NB4 (cell line): ENCODE measurements at regions not wholly inside any gene's neighbourhood (a gene's known extent, or its start where the extent isn't known, plus 50 kb on each side); places are given as distances from the start of the nearest gene placed in this dataset.
"Not testable (repeated sequence)": the region's sequence is repeated elsewhere in the genome, so short reads cannot be mapped to it uniquely, and the experiment has no call there.

Source experiments
- MYC ChIP-seq: IDR thresholded peaks from 2 replicates; pipeline ENCODE4 v1.6.1; 2011; ENCODE audit warnings: low read depth, low read length
- POLR2A ChIP-seq: IDR thresholded peaks from 2 replicates; pipeline ENCODE4 v1.6.1; 2011; ENCODE audit warnings: mild to moderate bottlenecking; ENCODE audit not compliant: insufficient read length; ENCODE audit errors: extremely low read depth
- TF ChIP-seq, protein P1 (sequence below): IDR thresholded peaks from one replicate; pipeline ENCODE4 v1.5.1; 2012; ENCODE audit warnings: low read depth, low read length
- TF ChIP-seq, protein P2 (sequence below): IDR thresholded peaks from 2 replicates; pipeline ENCODE4 v1.6.1; 2011; ENCODE audit warnings: low read depth, low read length

GRCh38 chr15:99784800-99785199 lies 51.6 kb upstream of the LYSMD4 start:
- TF ChIP-seq, protein P1, sequence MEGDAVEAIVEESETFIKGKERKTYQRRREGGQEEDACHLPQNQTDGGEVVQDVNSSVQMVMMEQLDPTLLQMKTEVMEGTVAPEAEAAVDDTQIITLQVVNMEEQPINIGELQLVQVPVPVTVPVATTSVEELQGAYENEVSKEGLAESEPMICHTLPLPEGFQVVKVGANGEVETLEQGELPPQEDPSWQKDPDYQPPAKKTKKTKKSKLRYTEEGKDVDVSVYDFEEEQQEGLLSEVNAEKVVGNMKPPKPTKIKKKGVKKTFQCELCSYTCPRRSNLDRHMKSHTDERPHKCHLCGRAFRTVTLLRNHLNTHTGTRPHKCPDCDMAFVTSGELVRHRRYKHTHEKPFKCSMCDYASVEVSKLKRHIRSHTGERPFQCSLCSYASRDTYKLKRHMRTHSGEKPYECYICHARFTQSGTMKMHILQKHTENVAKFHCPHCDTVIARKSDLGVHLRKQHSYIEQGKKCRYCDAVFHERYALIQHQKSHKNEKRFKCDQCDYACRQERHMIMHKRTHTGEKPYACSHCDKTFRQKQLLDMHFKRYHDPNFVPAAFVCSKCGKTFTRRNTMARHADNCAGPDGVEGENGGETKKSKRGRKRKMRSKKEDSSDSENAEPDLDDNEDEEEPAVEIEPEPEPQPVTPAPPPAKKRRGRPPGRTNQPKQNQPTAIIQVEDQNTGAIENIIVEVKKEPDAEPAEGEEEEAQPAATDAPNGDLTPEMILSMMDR = not testable (repeated sequence)
- not testable (repeated sequence) for TF ChIP-seq POLR2A, MYC
- TF ChIP-seq, protein P2, sequence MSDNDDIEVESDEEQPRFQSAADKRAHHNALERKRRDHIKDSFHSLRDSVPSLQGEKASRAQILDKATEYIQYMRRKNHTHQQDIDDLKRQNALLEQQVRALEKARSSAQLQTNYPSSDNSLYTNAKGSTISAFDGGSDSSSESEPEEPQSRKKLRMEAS = not testable (repeated sequence)
